GM12878 (cell line): ENCODE measurements at regions not wholly inside any gene's neighbourhood (a gene's known extent, or its start where the extent isn't known, plus 50 kb on each side); places are given as distances from the start of the nearest gene placed in this dataset.

Source experiments
- ATAC-seq: fragments of 200-7000 bp; cut with Tn5 transposase; 3 replicates; pipeline ENCODE4 v1.9.1; 2020; ENCODE audit warnings: mild to moderate bottlenecking, moderate library complexity
- BruUV-seq: library from RNA; stranded (reverse); fragments of 400-500 nt; replicated peaks from 2 replicates; lab custom pipeline; 2021; lab: Mats Ljungman, UMichigan
- CTCF ChIA-PET: fragments of 300-600 bp; sonication (Branson Sonifier 250); formaldehyde crosslinking; extraction: SDS; loops from one replicate; lab custom pipeline; 2021; ENCODE audit warnings: inconsistent platforms; lab: Yijun Ruan, JAX
- POLR2A ChIA-PET: fragments of 350-600 bp; formaldehyde crosslinking; extraction: SDS; loops from one replicate; lab custom pipeline; 2021; ENCODE audit warnings: inconsistent platforms; lab: Charles Lee
- RAD21 ChIA-PET: fragments of 300-600 bp; sonication (Branson Sonifier 250); formaldehyde crosslinking; loops from one replicate; lab custom pipeline; 2023; ENCODE audit warnings: antibody characterized with exemption; ENCODE audit not compliant: unreplicated experiment; lab: Charles Lee
- SMC1A ChIA-PET: fragments of 300-600 bp; sonication (Branson Sonifier 250); formaldehyde crosslinking; loops from one replicate; lab custom pipeline; 2023; ENCODE audit not compliant: unreplicated experiment, uncharacterized antibody; lab: Charles Lee
- DNase-seq: peaks from one replicate; pipeline ENCODE4 v3.0.0-alpha.2; 2011; ENCODE audit warnings: low read depth, low spot score
- FAIRE-seq: peaks from 3 replicates; lab custom pipeline; 2011; peaks lifted over from hg19 to GRCh38; lab: Jason Lieb, UNC
- H2AFZ ChIP-seq: 2 replicates; pipeline ENCODE4 v1.6.0; 2011; ENCODE audit warnings: low read depth, low read length, control low read depth; ENCODE audit not compliant: control insufficient read depth
- H3K27ac ChIP-seq: 2 replicates; pipeline ENCODE4 v1.5.1; 2011; ENCODE audit warnings: control low read depth; ENCODE audit not compliant: control insufficient read depth, insufficient read depth
- H3K27me3 ChIP-seq, 2 experiments: replicated peaks in 1 of 2; 2 replicates each; pipeline versions ENCODE4 v1.6.0 to v1.6.1; 2011; ENCODE audit warnings: low read length in 1 of 2; ENCODE audit not compliant: control insufficient read depth in 2 of 2, insufficient read depth in 2 of 2
- H3K36me3 ChIP-seq, 2 experiments: 2 replicates each; pipeline ENCODE4 v1.5.1; 2011; ENCODE audit warnings: low read length in 1 of 2; ENCODE audit not compliant: control insufficient read depth in 2 of 2, insufficient read depth in 2 of 2
- H3K4me1 ChIP-seq: 2 replicates; pipeline ENCODE4 v1.6.1; 2011; ENCODE audit warnings: mild to moderate bottlenecking, low read length, moderate library complexity, mixed read lengths; ENCODE audit not compliant: control insufficient read depth, insufficient read depth
- H3K4me2 ChIP-seq: 2 replicates; pipeline ENCODE4 v1.6.0; 2011; ENCODE audit warnings: control low read depth; ENCODE audit not compliant: control insufficient read depth, insufficient read depth
- H3K4me3 ChIP-seq: fragments of 200-600 bp; sonication (generic); 2 replicates; pipeline ENCODE4 v1.5.1; 2016
- H3K79me2 ChIP-seq: 2 replicates; pipeline ENCODE4 v1.6.0; 2011; ENCODE audit warnings: low read length; ENCODE audit not compliant: control insufficient read depth, insufficient read depth
- H3K9ac ChIP-seq: 2 replicates; pipeline ENCODE4 v1.8.0; 2011; ENCODE audit warnings: low read length, control low read depth, mixed read lengths; ENCODE audit not compliant: control insufficient read depth, insufficient read depth
- H3K9me3 ChIP-seq: replicated peaks from 3 replicates; pipeline ENCODE4 v1.5.1; 2011; ENCODE audit warnings: mild to moderate bottlenecking, low read length; ENCODE audit not compliant: control insufficient read depth, insufficient read depth
- H4K20me1 ChIP-seq: 2 replicates; pipeline ENCODE4 v1.6.0; 2011; ENCODE audit not compliant: control insufficient read depth, insufficient read depth
- HSF1 ChIP-seq: fragments of 150-350 bp; IDR thresholded peaks from 2 replicates; pipeline ENCODE4 v1.6.1; 2014; ENCODE audit warnings: mild to moderate bottlenecking, low read depth, low read length
- IKZF2 ChIP-seq, 2 experiments: fragments of 450-650 bp; IDR thresholded peaks; 2 replicates each; pipeline ENCODE4 v1.6.1; 2017; ENCODE audit warnings: mild to moderate bottlenecking in 2 of 2, moderate library complexity in 2 of 2
- JUNB ChIP-seq: IDR thresholded peaks from 2 replicates; pipeline ENCODE4 v1.6.1; 2016; ENCODE audit warnings: antibody characterized with exemption, mild to moderate bottlenecking
- MEF2A ChIP-seq: IDR thresholded peaks from 2 replicates; pipeline ENCODE4 v1.6.1; 2011; ENCODE audit warnings: low read depth, mild to moderate bottlenecking, low read length, moderate library complexity; ENCODE audit not compliant: insufficient read depth
- PBX3 ChIP-seq: IDR thresholded peaks from 2 replicates; pipeline ENCODE4 v1.6.1; 2011; ENCODE audit warnings: mild to moderate bottlenecking, low read depth, low read length, moderate library complexity; ENCODE audit not compliant: insufficient replicate concordance
- RUNX3 ChIP-seq: IDR thresholded peaks from 2 replicates; pipeline ENCODE4 v1.6.1; 2012; ENCODE audit warnings: low read length, inconsistent platforms
- TCF7 ChIP-seq: IDR thresholded peaks from 2 replicates; pipeline ENCODE4 v1.6.1; 2014; ENCODE audit warnings: antibody characterized with exemption, borderline replicate concordance
- WGBS: methylation state at CpG from one replicate; pipeline ENCODE4 v1.1.6; 2016; ENCODE audit warnings: low lambda C conversion rate; ENCODE audit not compliant: insufficient replicate concordance, insufficient coverage; ENCODE audit errors: missing lambda C conversion rate; 5-methylcytosine and 5-hydroxymethylcytosine counted together
- in situ Hi-C: fragments of 300-500 bp; cut with MboI; formaldehyde crosslinking; loops from 9 replicates; pipeline ENCODE4 v1.14.3; 2018; ENCODE audit warnings: mixed read lengths
- intact Hi-C: fragments of 100-400 bp; cut with micrococcal nuclease; formaldehyde crosslinking; loops from one replicate; pipeline ENCODE4 v1.14.2; 2022; ENCODE audit not compliant: unreplicated experiment

GRCh38 chr3:30475809-30476178 is 130.6 kb upstream of the TGFBR2 start (continued):
- no peak for TF ChIP-seq HSF1
- TF ChIP-seq PBX3, result no peak
- TF ChIP-seq, all 136 proteins: peak for 0

- ChIA-PET POLR2A (interaction anchor here (0.6 to 1.3 kb wide), 3 partner anchors 12 to 26 kb away, joined by 3 to 4 read pairs (median 3); no protein-coding TSS in a partner anchor), CTCF (interaction anchor here (0.8 kb wide), 1 partner anchor 12 kb away, joined by 3 read pairs; no protein-coding TSS in a partner anchor), RAD21 (interaction anchor here (0.9 to 1.4 kb wide), 4 partner anchors 16 to 23 kb away, joined by 3 to 5 read pairs (median 4); no protein-coding TSS in a partner anchor), SMC1A (interaction anchor here (0.8 to 2.8 kb wide), 8 partner anchors 9 to 464 kb away, joined by 3 to 10 read pairs (median 4); no protein-coding TSS in a partner anchor)
- 77% methylated on average over 3 of the region's 3 CpGs for WGBS
- in situ Hi-C loops, result no loop called here
- TF ChIP-seq JUNB (peak; percentile 79), IKZF2 (IDR thresholded peaks at IDR 0.05) (0 out of 4 replicates have a peak, but pooled peaks of 1 of the 2 experiments have one; percentile 3), RUNX3 (peak; percentile 40; the same call in 1 of the 2 replicates), MEF2A (no peak), TCF7 (peak; percentile 31; the same call in 1 of the 2 replicates)
- H3K4me1 ChIP-seq, result peaks cover 18% of the 10 kb centered on the region
- no peaks in the 10 kb centered on the region for H3K79me2 ChIP-seq
- H3K9ac ChIP-seq, result no peak overlapping the region
- no peak for FAIRE-seq
- no peak overlapping the region for H3K4me2 ChIP-seq
- BruUV-seq, result no TSS peak
- no peak overlapping the region for H3K27ac ChIP-seq
- DNase-seq, result no peak
- no peak overlapping the region for H2AFZ ChIP-seq
- H3K27me3 ChIP-seq, result no peaks in the 10 kb centered on the region
- no peaks in the 10 kb centered on the region for H4K20me1 ChIP-seq
- intact Hi-C loops, result no loop called here
- peak; percentile 57 for ATAC-seq
- no peaks in the 10 kb centered on the region; the same call in 2 of the 3 replicates for H3K9me3 ChIP-seq
- no peaks in the 10 kb centered on the region for H3K36me3 ChIP-seq
- H3K4me3 ChIP-seq, result no peak overlapping the region
Measured at GRCh38 chr3:30476368-30477084, 129.9 kb upstream of the TGFBR2 start.
